Thyroid gland (tissue), 4 donors: ENCODE measurements at regions not wholly inside any gene's neighbourhood (a gene's known extent, or its start where the extent isn't known, plus 50 kb on each side); places are given as distances from the start of the nearest gene placed in this dataset.

Experiments
- DNase-seq, 2 donors: peaks; one replicate each; pipeline ENCODE4 v3.0.0-alpha.2; 2019
- H3K27ac ChIP-seq, 3 donors: fragments of 200-600 bp; sonication (generic); 1 replicate in 2 of 3; 2 replicates in 1 of 3; pipeline ENCODE4 v1.5.1; 2016 to 2019; ENCODE audit warnings: mild to moderate bottlenecking in 1 of 3, moderate library complexity in 1 of 3
- H3K27me3 ChIP-seq: fragments of 200-600 bp; sonication (generic); one replicate; pipeline ENCODE4 v1.5.1; 2019
- H3K36me3 ChIP-seq, 2 donors: fragments of 200-600 bp; sonication (generic); one replicate each; pipeline ENCODE4 v1.5.1; 2016 to 2019
- H3K4me1 ChIP-seq, 2 donors: fragments of 200-600 bp; sonication (generic); one replicate each; pipeline ENCODE4 v1.5.1; 2017 to 2019
- H3K4me3 ChIP-seq, 3 donors: fragments of 200-600 bp; sonication (generic); replicated peaks in 1 of 3; 1 replicate in 2 of 3; 2 replicates in 1 of 3; pipeline ENCODE4 v1.5.1; 2016; ENCODE audit warnings: mild to moderate bottlenecking in 1 of 3
- H3K9me3 ChIP-seq: fragments of 200-600 bp; sonication (generic); one replicate; pipeline ENCODE4 v1.5.1; 2017
- POLR2A ChIP-seq, 2 donors: fragments of 450-650 bp; IDR thresholded peaks; one replicate each; pipeline ENCODE4 v1.6.1; 2017; ENCODE audit warnings: antibody characterized with exemption in 2 of 2, mild to moderate bottlenecking in 2 of 2, moderate library complexity in 1 of 2
- WGBS, 2 donors: methylation state at CpG; one replicate each; pipeline ENCODE4 v1.1.5; 2017; 5-methylcytosine and 5-hydroxymethylcytosine counted together
- intact Hi-C: fragments of 100-400 bp; cut with DNase I; formaldehyde crosslinking; loops from one replicate; pipeline ENCODE4 v1.15.1; 2023
- TF ChIP-seq, protein P1 (sequence below), 6 experiments: fragments of 200-600 bp in 3 of 6; fragments of 450-650 bp in 3 of 6; sonication (generic) in 3 of 6; IDR thresholded peaks; one replicate each; pipeline ENCODE4 v1.5.1; 2016 to 2019; ENCODE audit warnings: antibody characterized with exemption in 6 of 6, mild to moderate bottlenecking in 2 of 6, inconsistent platforms in 1 of 6, moderate library complexity in 1 of 6

- H3K9me3 ChIP-seq, result no peaks in the 10 kb centered on the region
- H3K36me3 ChIP-seq, result no peaks in the 10 kb centered on the region
- no peak overlapping the region for H3K27ac ChIP-seq
- TF ChIP-seq POLR2A (IDR thresholded peaks at IDR 0.05), result no peak
- TF ChIP-seq, protein P1, sequence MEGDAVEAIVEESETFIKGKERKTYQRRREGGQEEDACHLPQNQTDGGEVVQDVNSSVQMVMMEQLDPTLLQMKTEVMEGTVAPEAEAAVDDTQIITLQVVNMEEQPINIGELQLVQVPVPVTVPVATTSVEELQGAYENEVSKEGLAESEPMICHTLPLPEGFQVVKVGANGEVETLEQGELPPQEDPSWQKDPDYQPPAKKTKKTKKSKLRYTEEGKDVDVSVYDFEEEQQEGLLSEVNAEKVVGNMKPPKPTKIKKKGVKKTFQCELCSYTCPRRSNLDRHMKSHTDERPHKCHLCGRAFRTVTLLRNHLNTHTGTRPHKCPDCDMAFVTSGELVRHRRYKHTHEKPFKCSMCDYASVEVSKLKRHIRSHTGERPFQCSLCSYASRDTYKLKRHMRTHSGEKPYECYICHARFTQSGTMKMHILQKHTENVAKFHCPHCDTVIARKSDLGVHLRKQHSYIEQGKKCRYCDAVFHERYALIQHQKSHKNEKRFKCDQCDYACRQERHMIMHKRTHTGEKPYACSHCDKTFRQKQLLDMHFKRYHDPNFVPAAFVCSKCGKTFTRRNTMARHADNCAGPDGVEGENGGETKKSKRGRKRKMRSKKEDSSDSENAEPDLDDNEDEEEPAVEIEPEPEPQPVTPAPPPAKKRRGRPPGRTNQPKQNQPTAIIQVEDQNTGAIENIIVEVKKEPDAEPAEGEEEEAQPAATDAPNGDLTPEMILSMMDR (IDR thresholded peaks at IDR 0.05), result no peak
- H3K4me1 ChIP-seq, result no peaks in the 10 kb centered on the region
- intact Hi-C loops, result no loop called here
- 28 to 35% methylated on average over 4 of the region's 4 CpGs for WGBS, 2 donors
- H3K4me3 ChIP-seq, result no peak overlapping the region
- no peak for DNase-seq
- no peaks in the 10 kb centered on the region for H3K27me3 ChIP-seq
Observed at GRCh38 chr1:104488296-104489015, 738.8 kb downstream of the AMY1C start.

GRCh38 chr1:104526158-104526795 is 776.6 kb downstream of the AMY1C start:
- no peaks in the 10 kb centered on the region for H3K27me3 ChIP-seq
- WGBS, 2 donors, result 62 to 74% methylated on average over 2 of the region's 2 CpGs
- no peak overlapping the region for H3K4me3 ChIP-seq
- H3K4me1 ChIP-seq, result no peaks in the 10 kb centered on the region
- H3K36me3 ChIP-seq, result no peaks in the 10 kb centered on the region
- intact Hi-C loops, result no loop called here
- H3K27ac ChIP-seq, result no peak overlapping the region
- TF ChIP-seq POLR2A (IDR thresholded peaks at IDR 0.05), result no peak
- TF ChIP-seq, protein P1 (IDR thresholded peaks at IDR 0.05), result no peak
- no peak for DNase-seq
- no peaks in the 10 kb centered on the region for H3K9me3 ChIP-seq

- TF ChIP-seq, protein P1 (IDR thresholded peaks at IDR 0.05), result no peak
- TF ChIP-seq POLR2A (IDR thresholded peaks at IDR 0.05), result no peak
- DNase-seq, result no peak
- intact Hi-C loops, result no loop called here
Observed at GRCh38 chr1:104531990-104532389, 782.3 kb downstream of the AMY1C start.

DNA sequence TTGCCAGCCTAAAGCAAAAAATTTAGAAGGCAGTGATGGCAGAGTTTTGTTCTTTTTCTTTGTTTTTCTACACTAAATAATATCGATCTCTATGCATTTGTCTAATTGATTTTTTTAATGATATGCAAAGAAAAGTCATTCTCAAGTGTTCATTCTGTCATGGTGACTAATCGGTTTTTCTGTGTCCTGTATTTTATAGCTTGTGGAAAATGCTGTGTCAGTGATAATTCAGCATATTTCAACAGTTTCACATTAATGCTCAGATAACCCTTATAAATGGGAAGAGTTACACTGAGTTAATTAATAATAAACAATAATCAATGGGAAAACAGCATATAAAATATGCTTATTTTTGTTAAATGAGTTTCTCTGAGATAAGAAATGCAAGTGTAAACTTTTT is 824.9 kb downstream of the AMY1C start:
- intact Hi-C loops, result no loop called here
- no peaks in the 10 kb centered on the region for H3K27me3 ChIP-seq
- no peak overlapping the region for H3K27ac ChIP-seq
- H3K4me3 ChIP-seq, result no peak overlapping the region
- WGBS, 2 donors, result 77 to 87% methylated on average over 2 of the region's 2 CpGs
- H3K36me3 ChIP-seq, result no peaks in the 10 kb centered on the region
- H3K9me3 ChIP-seq, result no peaks in the 10 kb centered on the region
- no peak for DNase-seq
- TF ChIP-seq, protein P1 (IDR thresholded peaks at IDR 0.05), result no peak
- no peak for TF ChIP-seq POLR2A (IDR thresholded peaks at IDR 0.05)
- H3K4me1 ChIP-seq, result no peaks in the 10 kb centered on the region

More at GRCh38 chr1:104531990-104532389, 782.3 kb downstream of the AMY1C start:
- no peak overlapping the region for H3K4me3 ChIP-seq
- no peaks in the 10 kb centered on the region for H3K4me1 ChIP-seq
- no peak overlapping the region for H3K27ac ChIP-seq
- no peaks in the 10 kb centered on the region for H3K36me3 ChIP-seq
- 82 to 85% methylated on average over 2 of the region's 2 CpGs for WGBS, 2 donors
- no peaks in the 10 kb centered on the region for H3K27me3 ChIP-seq
- H3K9me3 ChIP-seq, result no peaks in the 10 kb centered on the region

GRCh38 chr1:104592926-104593325 is 843.2 kb downstream of the AMY1C start:
- H3K4me3 ChIP-seq, result no peak overlapping the region
- intact Hi-C loops, result no loop called here
- no peaks in the 10 kb centered on the region for H3K36me3 ChIP-seq
- H3K27ac ChIP-seq, result no peak overlapping the region
- 63 to 89% methylated on average over 3 of the region's 3 CpGs for WGBS, 2 donors
- TF ChIP-seq, protein P1 (IDR thresholded peaks at IDR 0.05), result no peak
- TF ChIP-seq POLR2A (IDR thresholded peaks at IDR 0.05), result no peak
- no peaks in the 10 kb centered on the region for H3K4me1 ChIP-seq
- no peaks in the 10 kb centered on the region for H3K9me3 ChIP-seq
- DNase-seq, result no peak
- H3K27me3 ChIP-seq, result no peaks in the 10 kb centered on the region
